ENCODE measurements at regions not wholly inside any gene's neighbourhood (a gene's known extent, or its start where the extent isn't known, plus 50 kb on each side); places are given as distances from the start of the nearest gene placed in this dataset.

GRCh38 chr2:71759060-71759459 is 305.7 kb downstream of the DYSF start:
- H3K4me1 Mint-ChIP-seq: no peaks in the 10 kb centered on the region
- H3K9me3 Mint-ChIP-seq: peaks cover 7% of the 10 kb centered on the region
- peaks cover 36% of the 10 kb centered on the region for H3K27me3 Mint-ChIP-seq (ENCODE audit: low read depth)
- no peak for TF ChIP-seq CTCF (IDR thresholded peaks at IDR 0.05; ENCODE audit: unreplicated experiment in 3 of 3)
- H3K4me3 Mint-ChIP-seq: no peak overlapping the region
- H3K36me3 Mint-ChIP-seq (ENCODE audit: low read depth): no peaks in the 10 kb centered on the region
- no peak overlapping the region for H3K27ac Mint-ChIP-seq

- H3K27me3 Mint-ChIP-seq (ENCODE audit: low read depth): peaks cover 35% of the 10 kb centered on the region
- no peaks in the 10 kb centered on the region for H3K4me1 Mint-ChIP-seq
- H3K36me3 Mint-ChIP-seq (ENCODE audit: low read depth): no peaks in the 10 kb centered on the region
- H3K4me3 Mint-ChIP-seq: no peak overlapping the region
- H3K9me3 Mint-ChIP-seq: peaks cover 5% of the 10 kb centered on the region
- no peak overlapping the region for H3K27ac Mint-ChIP-seq
- no peak for TF ChIP-seq CTCF (IDR thresholded peaks at IDR 0.05; ENCODE audit: unreplicated experiment in 3 of 3)
Measured at GRCh38 chr2:71757351-71757750, 304.0 kb downstream of the DYSF start.

GRCh38 chr2:71756280-71756906 is 303.0 kb downstream of the DYSF start:
- Mint-ChIP-seq H3K9me3 (peaks cover 9% of the 10 kb centered on the region), H3K27ac (no peak overlapping the region), H3K27me3 (ENCODE audit: low read depth) (peaks cover 42% of the 10 kb centered on the region), H3K4me1 (no peaks in the 10 kb centered on the region), H3K36me3 (ENCODE audit: low read depth) (peaks cover 4% of the 10 kb centered on the region), H3K4me3 (no peak overlapping the region)
- no peak for TF ChIP-seq CTCF (IDR thresholded peaks at IDR 0.05; ENCODE audit: unreplicated experiment in 3 of 3)

GRCh38 chr2:71751590-71751989 is 298.2 kb downstream of the DYSF start:
- Mint-ChIP-seq H3K36me3 (ENCODE audit: low read depth) (peaks cover 4% of the 10 kb centered on the region), H3K27ac (no peak overlapping the region), H3K9me3 (peaks cover 12% of the 10 kb centered on the region), H3K4me1 (peaks cover 27% of the 10 kb centered on the region), H3K27me3 (ENCODE audit: low read depth) (peaks cover 61% of the 10 kb centered on the region), H3K4me3 (no peak overlapping the region)
- TF ChIP-seq CTCF (IDR thresholded peaks at IDR 0.05; ENCODE audit: unreplicated experiment in 3 of 3): no peak

- Mint-ChIP-seq H3K27ac (no peak overlapping the region), H3K4me3 (no peak overlapping the region), H3K4me1 (peaks cover 40% of the 10 kb centered on the region), H3K27me3 (ENCODE audit: low read depth) (peaks cover 62% of the 10 kb centered on the region), H3K36me3 (ENCODE audit: low read depth) (peaks cover 4% of the 10 kb centered on the region), H3K9me3 (peaks cover 12% of the 10 kb centered on the region)
- no peak for TF ChIP-seq CTCF (IDR thresholded peaks at IDR 0.05; ENCODE audit: unreplicated experiment in 3 of 3)
Measured at GRCh38 chr2:71749671-71750101, 296.3 kb downstream of the DYSF start.

- peaks cover 15% of the 10 kb centered on the region for H3K9me3 Mint-ChIP-seq
Measured at GRCh38 chr2:71748227-71748626, 294.9 kb downstream of the DYSF start.

More at GRCh38 chr2:71748227-71748626, 294.9 kb downstream of the DYSF start:
- Mint-ChIP-seq H3K4me3 (no peak overlapping the region), H3K36me3 (ENCODE audit: low read depth) (peaks cover 4% of the 10 kb centered on the region), H3K27me3 (ENCODE audit: low read depth) (peaks cover 70% of the 10 kb centered on the region), H3K27ac (no peak overlapping the region), H3K4me1 (peaks cover 53% of the 10 kb centered on the region)
- TF ChIP-seq CTCF (IDR thresholded peaks at IDR 0.05; ENCODE audit: unreplicated experiment in 3 of 3): no peak

Measured in nephron (organoid).